HG03575 (cell line): ENCODE measurements at regions not wholly inside any gene's neighbourhood (a gene's known extent, or its start where the extent isn't known, plus 50 kb on each side); places are given as distances from the start of the nearest gene placed in this dataset.
"Not testable (repeated sequence)": the region's sequence is repeated elsewhere in the genome, so short reads cannot be mapped to it uniquely, and the experiment has no call there.

Experiments used
- ATAC-seq: cut with Tn5 transposase; IDR thresholded peaks from one replicate; pipeline ENCODE4 v1.9.1; 2021; ENCODE audit not compliant: unreplicated experiment, insufficient number of reproducible peaks, low FRiP score; ENCODE audit errors: extremely low read depth

- no peak for ATAC-seq
Observed at GRCh38 chr1:241447031-241447644, 72.4 kb downstream of the FH start.

- no peak for ATAC-seq
Observed at GRCh38 chr1:241444836-241445235, 74.7 kb downstream of the FH start.

- ATAC-seq, result no peak
Observed at GRCh38 chr1:241443561-241443960, 76.0 kb downstream of the FH start.

GRCh38 chr1:241442686-241443085 lies 76.9 kb downstream of the FH start:
- ATAC-seq, result no peak

GRCh38 chr1:241440904-241441303 lies 78.7 kb downstream of the FH start:
- ATAC-seq, result no peak

DNA sequence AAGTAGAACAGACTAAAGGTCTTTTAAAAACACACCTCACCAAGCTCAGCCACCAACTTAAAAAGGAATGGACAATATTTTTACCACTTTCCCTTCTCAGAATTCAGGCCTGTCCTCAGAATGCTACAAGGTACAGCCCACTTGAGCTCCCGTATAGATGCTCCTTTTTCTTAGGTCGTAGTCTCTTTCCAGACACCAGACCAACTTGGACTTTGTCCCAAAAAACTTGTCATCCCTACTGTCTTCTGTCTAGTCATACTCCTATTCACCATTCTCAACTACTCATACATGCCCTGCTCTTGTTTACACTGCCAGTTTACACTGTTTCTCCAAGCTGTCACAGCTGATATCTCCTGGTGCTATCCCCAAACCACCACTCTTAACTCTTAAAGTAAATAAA lies 80.9 kb downstream of the FH start:
- ATAC-seq, result not testable (repeated sequence)

GRCh38 chr1:241432241-241432640 lies 75.2 kb upstream of the RGS7 start:
- ATAC-seq, result no peak

DNA sequence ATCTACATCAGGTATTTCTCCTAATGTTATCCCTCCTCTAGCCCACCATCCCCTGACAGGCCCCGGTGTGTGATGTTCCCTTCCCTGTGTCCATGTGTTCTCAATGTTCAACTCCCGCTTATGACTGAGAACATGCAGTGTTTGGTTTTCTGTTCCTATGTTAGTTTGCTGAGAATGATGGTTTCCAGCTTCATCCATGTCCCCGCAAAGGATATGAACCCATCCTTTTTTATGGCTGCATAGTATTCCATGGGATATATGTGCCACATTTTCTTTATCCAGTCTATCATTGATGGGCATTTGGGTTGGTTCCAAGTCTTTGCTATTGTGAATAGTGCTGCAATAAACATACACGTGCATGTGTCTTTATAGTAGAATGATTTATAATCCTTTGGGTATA lies 68.1 kb upstream of the RGS7 start:
- ATAC-seq, result not testable (repeated sequence)

DNA sequence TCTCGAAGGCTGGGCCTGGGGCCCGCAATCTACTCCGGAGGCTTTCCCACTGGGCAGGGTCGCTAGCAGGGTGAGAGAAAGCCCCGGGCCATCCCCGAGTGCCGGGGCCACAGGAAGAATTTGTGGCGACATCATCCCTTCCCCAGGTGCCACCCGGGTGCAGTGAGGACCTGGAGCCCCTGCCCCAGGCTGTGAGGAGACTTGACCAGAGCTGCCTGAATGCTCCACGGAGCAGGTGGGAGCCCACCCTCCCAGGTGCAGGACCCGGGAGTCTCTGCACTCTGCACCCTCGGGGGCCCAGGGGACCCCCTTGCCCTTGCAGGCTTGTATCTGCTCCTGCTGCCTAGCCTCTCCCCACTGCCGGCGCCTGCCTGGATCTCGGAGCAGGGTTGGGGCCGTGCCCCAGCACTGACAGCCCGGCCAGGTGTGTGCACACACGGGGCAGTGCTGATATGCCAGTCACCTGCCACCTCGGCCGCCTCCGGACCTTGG lies 67.5 kb upstream of the RGS7 start:
- ATAC-seq, result no peak

GRCh38 chr1:241423541-241424479 lies 66.8 kb upstream of the RGS7 start:
- ATAC-seq, result peak; percentile 84

DNA sequence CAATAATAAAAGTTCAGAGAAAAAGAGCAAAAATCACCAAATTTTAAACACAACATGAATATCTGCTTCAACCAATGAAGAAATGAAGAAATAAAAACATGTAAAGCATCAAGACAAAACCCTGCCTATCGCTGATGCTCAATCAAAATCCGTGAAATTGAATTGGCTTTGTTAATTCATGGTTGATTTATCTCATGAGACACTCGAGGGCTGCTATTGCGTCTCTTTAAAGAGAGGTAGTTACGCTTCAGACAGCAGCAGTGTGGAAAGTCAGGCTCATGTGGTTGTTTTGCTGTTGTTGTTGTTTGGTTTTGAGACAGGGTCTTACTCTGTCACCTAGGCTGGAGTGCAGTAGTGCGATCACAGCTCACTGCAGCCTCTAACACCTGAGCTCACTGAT lies 65.5 kb upstream of the RGS7 start:
- ATAC-seq, result no peak

GRCh38 chr1:241419986-241420385 lies 63.0 kb upstream of the RGS7 start:
- ATAC-seq, result no peak

DNA sequence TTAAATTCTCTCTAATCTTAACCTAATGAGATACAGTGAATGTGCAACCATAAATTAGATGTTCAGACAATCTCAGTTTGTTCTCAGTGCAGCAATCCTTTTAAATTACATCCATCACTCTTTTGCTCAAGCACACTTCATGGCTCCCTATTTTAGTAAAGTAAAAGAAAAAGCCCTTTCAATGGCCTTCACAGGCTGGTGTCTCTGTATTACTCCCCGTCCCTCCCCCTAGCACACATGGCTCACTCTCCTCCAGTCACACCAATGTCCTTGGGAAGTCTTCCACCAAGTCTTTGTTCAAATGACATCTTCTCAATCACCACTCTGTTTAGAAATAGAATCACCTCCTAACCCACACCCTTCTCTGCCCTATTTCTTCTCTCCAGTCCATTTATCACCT lies 60.3 kb upstream of the RGS7 start:
- ATAC-seq, result no peak

DNA sequence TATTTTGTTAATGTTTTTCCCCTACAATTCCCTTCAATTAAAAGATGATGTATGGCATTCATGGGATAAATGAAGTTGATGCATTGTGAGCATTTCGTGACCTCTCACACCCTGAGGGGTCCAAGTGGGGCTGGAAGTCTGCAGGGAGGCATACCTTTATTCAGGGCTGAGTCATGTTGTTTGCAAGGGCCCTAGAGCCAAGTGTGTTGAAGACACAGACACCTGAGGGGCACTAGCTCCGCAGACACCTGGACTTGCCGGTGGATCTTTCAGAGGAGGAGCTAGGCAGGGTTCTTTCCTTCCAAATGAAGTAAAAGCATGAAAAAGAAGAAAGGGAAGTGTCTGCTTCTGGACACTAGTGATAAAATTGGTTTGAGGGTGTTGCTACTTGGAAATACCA lies 57.0 kb upstream of the RGS7 start:
- no peak for ATAC-seq

DNA sequence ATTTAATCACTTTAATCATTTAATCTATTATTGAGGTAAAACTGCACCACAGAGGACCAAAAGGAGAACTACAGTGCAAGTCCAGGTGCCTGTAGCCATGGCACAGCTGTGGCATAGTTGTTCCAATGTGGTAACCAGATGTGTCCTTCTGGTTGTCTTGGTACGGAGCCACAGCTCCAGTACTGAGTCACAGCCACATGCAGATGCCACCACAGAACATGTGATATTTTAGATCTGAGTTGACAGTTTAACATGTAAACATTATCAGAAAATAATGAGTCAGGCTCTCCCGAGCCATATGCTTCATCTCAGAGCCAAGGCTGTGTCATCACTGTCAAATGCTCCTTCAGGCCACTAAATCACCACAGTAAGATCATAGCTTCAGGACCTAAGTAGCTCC lies 56.4 kb upstream of the RGS7 start:
- ATAC-seq, result no peak

- no peak for ATAC-seq
Observed at GRCh38 chr1:241412646-241413045, 55.6 kb upstream of the RGS7 start.

DNA sequence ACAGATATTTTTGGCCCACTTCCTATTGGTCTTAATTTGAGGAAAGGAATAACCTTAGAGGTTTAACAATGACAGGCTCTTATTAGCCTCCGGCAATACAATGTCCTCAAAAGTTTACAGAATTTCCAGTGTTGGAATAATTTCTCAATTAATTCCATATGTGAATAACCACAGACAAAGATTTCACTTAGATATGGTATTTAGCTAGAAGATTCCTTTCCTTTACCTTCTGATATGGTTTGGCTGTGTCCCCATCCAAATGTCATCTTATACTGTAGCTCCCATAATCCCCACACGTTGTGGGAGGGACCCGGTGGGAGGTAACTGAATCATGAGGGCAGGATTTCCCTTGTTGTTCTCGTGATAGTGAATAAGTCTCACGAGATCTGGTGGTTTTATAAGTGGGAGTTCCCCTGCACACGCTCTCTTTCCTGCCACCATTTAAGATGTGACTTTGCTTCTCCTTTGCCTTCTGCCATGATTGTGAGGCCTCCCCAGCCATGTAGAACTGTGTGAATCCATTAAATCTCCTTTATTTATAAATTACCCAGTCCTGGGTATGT lies 54.9 kb upstream of the RGS7 start:
- no peak for ATAC-seq

DNA sequence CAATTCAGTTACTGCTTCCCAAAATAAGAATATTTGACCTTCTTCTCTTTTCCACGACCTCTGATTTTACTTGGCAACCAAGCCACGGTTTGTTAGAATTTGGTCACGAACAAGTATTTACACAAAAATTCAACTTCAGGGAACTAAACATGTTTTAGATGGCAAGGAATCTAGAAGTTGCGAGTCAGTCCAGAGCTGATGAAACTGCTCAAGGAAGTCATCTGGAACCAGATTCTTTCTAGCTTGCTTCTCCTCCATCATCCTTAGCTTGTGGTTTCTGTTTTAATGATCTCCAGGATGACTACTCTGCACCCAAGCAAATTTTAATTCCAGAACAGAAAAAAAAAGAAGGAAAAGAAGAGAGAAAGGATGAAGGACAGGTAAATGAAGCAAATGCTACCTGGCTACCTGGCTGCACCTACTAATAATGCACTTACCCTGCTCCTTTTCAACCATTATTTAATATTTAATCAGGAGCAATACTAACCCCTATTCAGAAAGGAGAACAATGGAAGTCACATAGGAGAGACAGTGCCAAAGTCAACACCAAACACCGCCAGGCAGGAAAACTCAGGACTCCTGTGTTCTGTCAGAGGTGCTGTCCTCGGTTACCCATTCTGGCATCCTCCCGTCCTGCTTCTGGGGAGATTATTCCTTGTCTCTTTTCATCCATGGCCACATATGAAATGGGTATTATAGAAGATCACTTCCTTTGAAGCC lies 54.2 kb upstream of the RGS7 start:
- ATAC-seq, result no peak

DNA sequence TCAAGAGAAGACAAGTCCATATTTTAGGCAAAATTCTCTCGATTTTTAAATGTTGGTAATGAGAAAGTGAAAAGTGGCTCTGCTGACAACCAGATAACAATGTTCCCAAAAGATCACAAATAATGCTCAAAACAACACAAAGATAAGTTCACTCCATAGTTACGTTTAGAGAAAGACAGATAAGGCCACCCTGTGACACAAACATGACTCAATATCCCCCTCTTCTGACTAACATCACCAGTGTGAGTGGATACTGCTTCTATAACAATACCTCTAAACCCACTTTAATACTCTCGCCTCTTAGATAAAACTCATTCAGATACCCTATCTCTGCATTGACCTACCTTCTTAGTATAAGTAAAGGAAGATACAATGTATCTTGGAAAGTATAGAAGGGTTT lies 51.2 kb upstream of the RGS7 start:
- no peak for ATAC-seq
